Stomach (tissue), 8 donors: ENCODE measurements at regions not wholly inside any gene's neighbourhood (a gene's known extent, or its start where the extent isn't known, plus 50 kb on each side); places are given as distances from the start of the nearest gene placed in this dataset.

Source experiments
- DNase-seq, 2 donors: peaks; one replicate each; pipeline versions ENCODE4 v3.0.0 to v3.0.0-alpha.2; 2013 to 2019
- H3K27ac ChIP-seq, 5 donors: fragments of 200-600 bp in 4 of 5; sonication (generic) in 4 of 5; one replicate each; pipeline ENCODE4 v1.5.1; 2013 to 2019; ENCODE audit warnings: mild to moderate bottlenecking in 1 of 5, moderate library complexity in 1 of 5
- H3K27me3 ChIP-seq, 3 donors: fragments of 200-600 bp; sonication (generic); one replicate each; pipeline ENCODE4 v1.5.1; 2017 to 2019; ENCODE audit warnings: mixed run types in 1 of 3
- H3K36me3 ChIP-seq, 4 donors: fragments of 200-600 bp; sonication (generic); 1 replicate in 3 of 4; 2 replicates in 1 of 4; pipeline ENCODE4 v1.5.1; 2016 to 2019
- H3K4me1 ChIP-seq, 4 donors: fragments of 200-600 bp; sonication (generic); one replicate each; pipeline ENCODE4 v1.5.1; 2016 to 2019
- H3K4me3 ChIP-seq, 4 donors: fragments of 200-600 bp; sonication (generic) in 3 of 4; one replicate each; pipeline ENCODE4 v1.5.1; 2016 to 2019; ENCODE audit warnings: mild to moderate bottlenecking in 1 of 4
- H3K9me3 ChIP-seq, 4 donors: fragments of 200-600 bp; sonication (generic); one replicate each; pipeline ENCODE4 v1.5.1; 2016 to 2019
- CTCF ChIP-seq, 7 experiments: fragments of 450-650 bp in 4 of 7; fragments of 200-600 bp in 3 of 7; sonication (generic) in 3 of 7; IDR thresholded peaks; one replicate each; pipeline ENCODE4 v1.5.1; 2016 to 2019; ENCODE audit warnings: antibody characterized with exemption in 7 of 7, control low read depth in 2 of 7, mild to moderate bottlenecking in 1 of 7
- EP300 ChIP-seq: sonication (generic); formaldehyde crosslinking; IDR thresholded peaks from one replicate; pipeline ENCODE4 v1.6.1; 2017; ENCODE audit warnings: antibody characterized with exemption
- POLR2A ChIP-seq, 4 donors: fragments of 450-650 bp; IDR thresholded peaks; one replicate each; pipeline ENCODE4 v1.6.1; 2016; ENCODE audit warnings: antibody characterized with exemption in 4 of 4, control low read depth in 2 of 4, mild to moderate bottlenecking in 1 of 4, moderate library complexity in 1 of 4
- POLR2AphosphoS5 ChIP-seq, 3 donors: sonication (generic); formaldehyde crosslinking; IDR thresholded peaks; one replicate each; pipeline ENCODE4 v1.6.1; 2016; ENCODE audit warnings: antibody characterized with exemption in 3 of 3
- WGBS, 5 donors: extraction: QIAGEN DNeasy Blood & Tissue Kit in 3 of 5; methylation state at CpG; one replicate each; pipeline versions ENCODE4 v1.1.5 to v1.1.7; 2013 to 2018; 5-methylcytosine and 5-hydroxymethylcytosine counted together
- intact Hi-C: fragments of 100-400 bp; cut with DNase I; formaldehyde crosslinking; loops from one replicate; pipeline ENCODE4 v1.15.1; 2023; ENCODE audit warnings: low total_unique reads
- donor health status: healthy with polysubstance abuse.
- donor health status: Bipolar disorder and iron deficiency.
- donor health status: healthy.

- no peaks in the 10 kb centered on the region for H3K4me1 ChIP-seq
- H3K27ac ChIP-seq, result no peak overlapping the region
- no peaks in the 10 kb centered on the region for H3K27me3 ChIP-seq
- no peaks in the 10 kb centered on the region for H3K36me3 ChIP-seq
- H3K9me3 ChIP-seq, result no peaks in the 10 kb centered on the region
- intact Hi-C loops, result no loop called here
- 62 to 68% (median 65%) methylated on average over 5 of the region's 5 CpGs for WGBS, 5 donors
- H3K4me3 ChIP-seq, result no peak overlapping the region
- DNase-seq, result peak in 1 of 2 donors; percentile 15
- no peak for TF ChIP-seq POLR2AphosphoS5 (IDR thresholded peaks at IDR 0.05)
- no peak for TF ChIP-seq POLR2A (IDR thresholded peaks at IDR 0.05)
- TF ChIP-seq EP300, result no peak
- no peak for TF ChIP-seq CTCF (IDR thresholded peaks at IDR 0.05)
Observed at GRCh38 chr5:31066655-31067328, 126.7 kb upstream of the CDH6 start.

DNA sequence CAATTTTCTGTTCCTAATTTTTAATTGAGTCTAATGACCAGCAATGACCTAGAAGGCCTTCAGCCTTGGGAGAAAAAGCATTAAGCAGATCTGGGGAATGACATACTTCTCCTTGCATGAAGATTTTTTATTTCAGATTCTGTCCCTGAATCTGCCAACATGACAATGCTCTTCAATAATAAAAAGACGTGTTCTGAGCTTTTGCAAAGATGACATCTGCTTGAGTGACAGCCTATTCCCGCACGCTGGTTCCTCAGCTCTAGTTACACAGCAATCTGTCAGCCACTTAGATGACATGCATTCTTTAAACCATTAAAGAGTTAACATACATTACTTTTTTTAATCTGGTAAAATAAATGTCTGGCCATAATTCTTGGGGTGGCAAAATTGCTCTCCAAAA, 129.3 kb upstream of the CDH6 start:
- WGBS, 5 donors, result 67 to 76% (median 73%) methylated on average over 3 of the region's 3 CpGs
- no peaks in the 10 kb centered on the region for H3K27me3 ChIP-seq
- no peak for TF ChIP-seq POLR2AphosphoS5 (IDR thresholded peaks at IDR 0.05)
- TF ChIP-seq POLR2A (IDR thresholded peaks at IDR 0.05), result no peak
- TF ChIP-seq EP300, result no peak
- TF ChIP-seq CTCF (IDR thresholded peaks at IDR 0.05), result no peak
- no peak for DNase-seq
- intact Hi-C loops, result no loop called here
- H3K36me3 ChIP-seq, result no peaks in the 10 kb centered on the region
- no peak overlapping the region for H3K4me3 ChIP-seq
- H3K4me1 ChIP-seq, result no peaks in the 10 kb centered on the region
- no peak overlapping the region for H3K27ac ChIP-seq
- H3K9me3 ChIP-seq, result no peaks in the 10 kb centered on the region

DNA sequence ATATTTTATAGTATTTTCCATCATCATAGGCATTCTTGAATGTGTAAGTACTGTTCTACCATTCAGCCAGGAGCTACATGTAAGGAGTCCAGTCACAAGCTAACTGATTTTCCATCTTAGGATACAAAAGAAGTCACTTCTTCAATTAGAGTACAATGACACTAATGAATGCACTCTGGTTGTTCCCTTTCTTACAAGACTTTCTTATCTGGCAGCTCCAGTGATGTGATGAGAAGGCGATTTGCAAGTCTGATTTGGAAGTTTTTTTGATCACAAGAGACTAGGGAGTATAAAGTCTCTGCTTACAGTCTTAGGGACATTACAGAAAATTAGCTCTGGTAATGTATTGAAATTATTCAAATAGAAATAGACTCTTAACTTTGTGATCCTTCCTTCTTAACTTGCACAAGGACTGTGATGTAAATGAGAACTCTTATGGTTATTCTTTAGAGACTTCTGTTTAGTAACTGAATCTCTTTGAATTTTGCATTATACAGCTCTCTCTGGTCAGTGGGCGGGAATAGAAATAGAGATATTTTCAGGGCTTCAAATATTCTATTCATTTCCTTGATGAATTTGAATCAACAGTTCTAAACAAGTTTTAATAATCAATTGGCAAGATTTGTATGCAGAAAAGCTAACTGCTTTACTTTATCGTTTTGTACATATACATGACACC, 130.4 kb upstream of the CDH6 start:
- DNase-seq, result no peak
- H3K4me1 ChIP-seq, result no peaks in the 10 kb centered on the region
- no peak overlapping the region for H3K4me3 ChIP-seq
- intact Hi-C loops, result no loop called here
- no peaks in the 10 kb centered on the region for H3K27me3 ChIP-seq
- H3K36me3 ChIP-seq, result no peaks in the 10 kb centered on the region
- TF ChIP-seq CTCF (IDR thresholded peaks at IDR 0.05), result no peak
- no peak for TF ChIP-seq EP300
- no peak for TF ChIP-seq POLR2AphosphoS5 (IDR thresholded peaks at IDR 0.05)
- no peak for TF ChIP-seq POLR2A (IDR thresholded peaks at IDR 0.05)
- no peak overlapping the region for H3K27ac ChIP-seq
- WGBS, 5 donors, result 76 to 81% (median 77%) methylated on average over 3 of the region's 3 CpGs
- no peaks in the 10 kb centered on the region for H3K9me3 ChIP-seq

DNA sequence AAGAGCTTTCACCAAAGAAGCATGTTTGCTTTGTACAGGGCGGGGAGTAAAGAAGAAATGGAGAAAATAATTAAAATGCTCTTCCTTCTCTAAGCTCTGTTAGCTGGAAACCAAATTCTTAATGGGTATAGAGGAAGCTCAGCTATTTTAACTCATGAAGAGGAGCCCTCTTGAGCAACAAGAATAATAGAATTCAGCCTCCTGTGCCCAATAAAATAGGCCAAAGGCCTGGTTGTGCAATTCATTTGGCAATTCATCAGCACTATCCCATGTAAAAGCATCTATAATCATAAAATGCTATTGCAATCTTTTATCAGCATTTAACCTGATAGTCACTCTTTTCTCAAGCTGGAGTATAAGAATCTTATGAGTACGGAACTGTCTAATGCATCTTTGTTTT, 133.6 kb upstream of the CDH6 start:
- TF ChIP-seq POLR2AphosphoS5 (IDR thresholded peaks at IDR 0.05) (no peak), EP300 (no peak), CTCF (IDR thresholded peaks at IDR 0.05) (no peak), POLR2A (IDR thresholded peaks at IDR 0.05) (no peak)
- no peaks in the 10 kb centered on the region for H3K27me3 ChIP-seq
- no peaks in the 10 kb centered on the region for H3K4me1 ChIP-seq
- intact Hi-C loops, result no loop called here
- no peaks in the 10 kb centered on the region for H3K36me3 ChIP-seq
- 75 to 83% (median 83%) methylated on average over 2 of the region's 2 CpGs for WGBS, 5 donors
- no peak overlapping the region for H3K4me3 ChIP-seq
- H3K27ac ChIP-seq, result no peak overlapping the region
- no peaks in the 10 kb centered on the region for H3K9me3 ChIP-seq
- DNase-seq, result no peak
